ENCODE measurements at regions not wholly inside any gene's neighbourhood (a gene's known extent, or its start where the extent isn't known, plus 50 kb on each side); places are given as distances from the start of the nearest gene placed in this dataset.
A peak's percentile ranks its signal among the peaks of the same experiment; 100 is the strongest.

GRCh38 chr4:159446266-159446976 is 343.5 kb downstream of the RAPGEF2 start:
- TF ChIP-seq, protein P1, sequence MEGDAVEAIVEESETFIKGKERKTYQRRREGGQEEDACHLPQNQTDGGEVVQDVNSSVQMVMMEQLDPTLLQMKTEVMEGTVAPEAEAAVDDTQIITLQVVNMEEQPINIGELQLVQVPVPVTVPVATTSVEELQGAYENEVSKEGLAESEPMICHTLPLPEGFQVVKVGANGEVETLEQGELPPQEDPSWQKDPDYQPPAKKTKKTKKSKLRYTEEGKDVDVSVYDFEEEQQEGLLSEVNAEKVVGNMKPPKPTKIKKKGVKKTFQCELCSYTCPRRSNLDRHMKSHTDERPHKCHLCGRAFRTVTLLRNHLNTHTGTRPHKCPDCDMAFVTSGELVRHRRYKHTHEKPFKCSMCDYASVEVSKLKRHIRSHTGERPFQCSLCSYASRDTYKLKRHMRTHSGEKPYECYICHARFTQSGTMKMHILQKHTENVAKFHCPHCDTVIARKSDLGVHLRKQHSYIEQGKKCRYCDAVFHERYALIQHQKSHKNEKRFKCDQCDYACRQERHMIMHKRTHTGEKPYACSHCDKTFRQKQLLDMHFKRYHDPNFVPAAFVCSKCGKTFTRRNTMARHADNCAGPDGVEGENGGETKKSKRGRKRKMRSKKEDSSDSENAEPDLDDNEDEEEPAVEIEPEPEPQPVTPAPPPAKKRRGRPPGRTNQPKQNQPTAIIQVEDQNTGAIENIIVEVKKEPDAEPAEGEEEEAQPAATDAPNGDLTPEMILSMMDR (IDR thresholded peaks at IDR 0.05), result peak; percentile 53 to 87 (median 64)
- TF ChIP-seq EP300 (IDR thresholded peaks at IDR 0.05) (no peak), POLR2A (IDR thresholded peaks at IDR 0.05) (no peak), POLR2AphosphoS5 (IDR thresholded peaks at IDR 0.05) (no peak)

All from gastroesophageal sphincter (tissue), 3 donors.